HL-60 (cell line): ENCODE measurements at regions not wholly inside any gene's neighbourhood (a gene's known extent, or its start where the extent isn't known, plus 50 kb on each side); places are given as distances from the start of the nearest gene placed in this dataset.

Experiments used
- TF ChIP-seq, protein P1 (sequence below): IDR thresholded peaks from 2 replicates; pipeline ENCODE4 v1.6.1; 2012; ENCODE audit warnings: low read depth; ENCODE audit not compliant: insufficient replicate concordance
- TF ChIP-seq, protein P2 (sequence below): IDR thresholded peaks from one replicate; pipeline ENCODE4 v1.5.1; 2011; ENCODE audit warnings: low read length, control low read depth, inconsistent platforms; ENCODE audit not compliant: insufficient read depth

DNA sequence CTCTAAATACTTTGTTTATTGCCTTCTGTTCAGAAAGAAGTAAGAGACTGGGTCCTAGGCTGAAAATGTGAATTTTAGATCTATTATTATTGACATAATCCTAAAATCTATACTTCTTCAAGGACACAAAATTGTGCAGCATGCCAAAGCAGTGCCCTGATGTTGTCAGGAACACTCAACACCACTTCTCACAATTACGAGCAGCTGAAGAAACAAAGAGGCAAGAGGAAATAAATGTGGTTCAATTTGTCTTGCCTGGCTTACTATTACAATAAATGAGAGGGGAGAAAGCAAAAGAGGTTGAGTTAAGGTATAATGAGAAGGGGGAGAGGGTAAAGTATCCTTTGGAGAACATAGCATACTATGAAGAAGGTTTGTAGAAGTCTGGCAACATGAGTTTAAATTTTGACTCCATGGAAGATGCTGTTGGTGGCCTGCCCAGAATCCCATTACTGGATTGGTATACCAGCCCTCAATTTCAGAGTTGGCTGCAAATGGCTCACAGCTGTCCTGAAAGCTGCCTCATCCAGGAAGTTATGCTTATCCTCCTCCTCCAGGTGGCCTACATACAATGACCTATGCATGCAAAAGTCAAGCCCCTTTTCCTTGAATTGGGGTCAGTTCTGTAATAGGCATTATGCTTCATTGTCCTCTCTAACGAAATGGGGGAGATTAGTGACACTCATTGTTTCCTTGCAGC lies 274.6 kb upstream of the SMIM30 start:
- TF ChIP-seq, protein P1, sequence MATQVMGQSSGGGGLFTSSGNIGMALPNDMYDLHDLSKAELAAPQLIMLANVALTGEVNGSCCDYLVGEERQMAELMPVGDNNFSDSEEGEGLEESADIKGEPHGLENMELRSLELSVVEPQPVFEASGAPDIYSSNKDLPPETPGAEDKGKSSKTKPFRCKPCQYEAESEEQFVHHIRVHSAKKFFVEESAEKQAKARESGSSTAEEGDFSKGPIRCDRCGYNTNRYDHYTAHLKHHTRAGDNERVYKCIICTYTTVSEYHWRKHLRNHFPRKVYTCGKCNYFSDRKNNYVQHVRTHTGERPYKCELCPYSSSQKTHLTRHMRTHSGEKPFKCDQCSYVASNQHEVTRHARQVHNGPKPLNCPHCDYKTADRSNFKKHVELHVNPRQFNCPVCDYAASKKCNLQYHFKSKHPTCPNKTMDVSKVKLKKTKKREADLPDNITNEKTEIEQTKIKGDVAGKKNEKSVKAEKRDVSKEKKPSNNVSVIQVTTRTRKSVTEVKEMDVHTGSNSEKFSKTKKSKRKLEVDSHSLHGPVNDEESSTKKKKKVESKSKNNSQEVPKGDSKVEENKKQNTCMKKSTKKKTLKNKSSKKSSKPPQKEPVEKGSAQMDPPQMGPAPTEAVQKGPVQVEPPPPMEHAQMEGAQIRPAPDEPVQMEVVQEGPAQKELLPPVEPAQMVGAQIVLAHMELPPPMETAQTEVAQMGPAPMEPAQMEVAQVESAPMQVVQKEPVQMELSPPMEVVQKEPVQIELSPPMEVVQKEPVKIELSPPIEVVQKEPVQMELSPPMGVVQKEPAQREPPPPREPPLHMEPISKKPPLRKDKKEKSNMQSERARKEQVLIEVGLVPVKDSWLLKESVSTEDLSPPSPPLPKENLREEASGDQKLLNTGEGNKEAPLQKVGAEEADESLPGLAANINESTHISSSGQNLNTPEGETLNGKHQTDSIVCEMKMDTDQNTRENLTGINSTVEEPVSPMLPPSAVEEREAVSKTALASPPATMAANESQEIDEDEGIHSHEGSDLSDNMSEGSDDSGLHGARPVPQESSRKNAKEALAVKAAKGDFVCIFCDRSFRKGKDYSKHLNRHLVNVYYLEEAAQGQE, result no peak
- TF ChIP-seq, protein P2, sequence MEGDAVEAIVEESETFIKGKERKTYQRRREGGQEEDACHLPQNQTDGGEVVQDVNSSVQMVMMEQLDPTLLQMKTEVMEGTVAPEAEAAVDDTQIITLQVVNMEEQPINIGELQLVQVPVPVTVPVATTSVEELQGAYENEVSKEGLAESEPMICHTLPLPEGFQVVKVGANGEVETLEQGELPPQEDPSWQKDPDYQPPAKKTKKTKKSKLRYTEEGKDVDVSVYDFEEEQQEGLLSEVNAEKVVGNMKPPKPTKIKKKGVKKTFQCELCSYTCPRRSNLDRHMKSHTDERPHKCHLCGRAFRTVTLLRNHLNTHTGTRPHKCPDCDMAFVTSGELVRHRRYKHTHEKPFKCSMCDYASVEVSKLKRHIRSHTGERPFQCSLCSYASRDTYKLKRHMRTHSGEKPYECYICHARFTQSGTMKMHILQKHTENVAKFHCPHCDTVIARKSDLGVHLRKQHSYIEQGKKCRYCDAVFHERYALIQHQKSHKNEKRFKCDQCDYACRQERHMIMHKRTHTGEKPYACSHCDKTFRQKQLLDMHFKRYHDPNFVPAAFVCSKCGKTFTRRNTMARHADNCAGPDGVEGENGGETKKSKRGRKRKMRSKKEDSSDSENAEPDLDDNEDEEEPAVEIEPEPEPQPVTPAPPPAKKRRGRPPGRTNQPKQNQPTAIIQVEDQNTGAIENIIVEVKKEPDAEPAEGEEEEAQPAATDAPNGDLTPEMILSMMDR, result no peak
